ENCODE measurements at regions not wholly inside any gene's neighbourhood (a gene's known extent, or its start where the extent isn't known, plus 50 kb on each side); places are given as distances from the start of the nearest gene placed in this dataset.

- TF ChIP-seq POLR2AphosphoS5 (IDR thresholded peaks at IDR 0.05; ENCODE audit: borderline replicate concordance, low read depth, low read length), result no peak
- no peak for TF ChIP-seq EZH2 (IDR thresholded peaks at IDR 0.05)
- TF ChIP-seq FOXP2 (optimal IDR thresholded peaks at IDR 0.05; ENCODE audit: control extremely low read depth, extremely low read length, insufficient read depth), result no peak
These were observed 197.0 kb upstream of the DMAC1 start for GRCh38 chr9:7996558-7996957.
